ENCODE measurements at regions not wholly inside any gene's neighbourhood (a gene's known extent, or its start where the extent isn't known, plus 50 kb on each side); places are given as distances from the start of the nearest gene placed in this dataset.

DNA sequence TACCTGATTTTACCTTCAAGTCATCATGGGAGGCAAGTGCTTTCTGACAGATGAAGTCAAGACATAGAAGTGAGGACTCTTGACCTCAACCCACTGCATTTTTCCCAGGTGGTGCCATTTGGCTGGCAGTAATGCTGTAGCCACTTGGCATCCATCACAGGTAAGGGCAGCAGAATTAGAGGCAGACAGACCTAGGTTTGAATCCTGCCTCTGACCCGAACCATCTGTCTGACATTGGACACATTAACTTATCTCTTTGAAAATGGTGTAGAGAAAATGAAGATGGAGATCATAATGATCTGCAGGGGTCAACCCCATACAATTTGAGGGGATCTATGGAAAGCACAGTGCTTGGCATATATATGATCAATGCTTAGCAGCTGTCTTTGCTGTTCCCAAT is 505.5 kb downstream of the NPIPA7 start (continued):
- TF ChIP-seq STAT6 (CRISPR knock-in tag; conservative IDR thresholded peaks at IDR 0.05; ENCODE audit: low read depth) (no peak), ARID4B (CRISPR knock-in tag; IDR thresholded peaks at IDR 0.05; ENCODE audit: borderline replicate concordance) (no peak), RORB (CRISPR knock-in tag; IDR thresholded peaks at IDR 0.05) (no peak), ZNF396 (CRISPR knock-in tag; IDR thresholded peaks at IDR 0.05; ENCODE audit: borderline replicate concordance) (no peak), ZNF281 (CRISPR knock-in tag; IDR thresholded peaks at IDR 0.05) (no peak), NFATC4 (CRISPR knock-in tag; IDR thresholded peaks at IDR 0.05) (no peak), GABPB1 (CRISPR knock-in tag; IDR thresholded peaks at IDR 0.05) (no peak), NR1H2 (CRISPR knock-in tag; IDR thresholded peaks at IDR 0.05) (no peak), ETV6 (CRISPR knock-in tag; IDR thresholded peaks at IDR 0.05) (no peak)
- TF ChIP-seq, protein P1, sequence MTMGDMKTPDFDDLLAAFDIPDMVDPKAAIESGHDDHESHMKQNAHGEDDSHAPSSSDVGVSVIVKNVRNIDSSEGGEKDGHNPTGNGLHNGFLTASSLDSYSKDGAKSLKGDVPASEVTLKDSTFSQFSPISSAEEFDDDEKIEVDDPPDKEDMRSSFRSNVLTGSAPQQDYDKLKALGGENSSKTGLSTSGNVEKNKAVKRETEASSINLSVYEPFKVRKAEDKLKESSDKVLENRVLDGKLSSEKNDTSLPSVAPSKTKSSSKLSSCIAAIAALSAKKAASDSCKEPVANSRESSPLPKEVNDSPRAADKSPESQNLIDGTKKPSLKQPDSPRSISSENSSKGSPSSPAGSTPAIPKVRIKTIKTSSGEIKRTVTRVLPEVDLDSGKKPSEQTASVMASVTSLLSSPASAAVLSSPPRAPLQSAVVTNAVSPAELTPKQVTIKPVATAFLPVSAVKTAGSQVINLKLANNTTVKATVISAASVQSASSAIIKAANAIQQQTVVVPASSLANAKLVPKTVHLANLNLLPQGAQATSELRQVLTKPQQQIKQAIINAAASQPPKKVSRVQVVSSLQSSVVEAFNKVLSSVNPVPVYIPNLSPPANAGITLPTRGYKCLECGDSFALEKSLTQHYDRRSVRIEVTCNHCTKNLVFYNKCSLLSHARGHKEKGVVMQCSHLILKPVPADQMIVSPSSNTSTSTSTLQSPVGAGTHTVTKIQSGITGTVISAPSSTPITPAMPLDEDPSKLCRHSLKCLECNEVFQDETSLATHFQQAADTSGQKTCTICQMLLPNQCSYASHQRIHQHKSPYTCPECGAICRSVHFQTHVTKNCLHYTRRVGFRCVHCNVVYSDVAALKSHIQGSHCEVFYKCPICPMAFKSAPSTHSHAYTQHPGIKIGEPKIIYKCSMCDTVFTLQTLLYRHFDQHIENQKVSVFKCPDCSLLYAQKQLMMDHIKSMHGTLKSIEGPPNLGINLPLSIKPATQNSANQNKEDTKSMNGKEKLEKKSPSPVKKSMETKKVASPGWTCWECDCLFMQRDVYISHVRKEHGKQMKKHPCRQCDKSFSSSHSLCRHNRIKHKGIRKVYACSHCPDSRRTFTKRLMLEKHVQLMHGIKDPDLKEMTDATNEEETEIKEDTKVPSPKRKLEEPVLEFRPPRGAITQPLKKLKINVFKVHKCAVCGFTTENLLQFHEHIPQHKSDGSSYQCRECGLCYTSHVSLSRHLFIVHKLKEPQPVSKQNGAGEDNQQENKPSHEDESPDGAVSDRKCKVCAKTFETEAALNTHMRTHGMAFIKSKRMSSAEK (CRISPR knock-in tag; IDR thresholded peaks at IDR 0.05; ENCODE audit: borderline replicate concordance) = no peak

DNA sequence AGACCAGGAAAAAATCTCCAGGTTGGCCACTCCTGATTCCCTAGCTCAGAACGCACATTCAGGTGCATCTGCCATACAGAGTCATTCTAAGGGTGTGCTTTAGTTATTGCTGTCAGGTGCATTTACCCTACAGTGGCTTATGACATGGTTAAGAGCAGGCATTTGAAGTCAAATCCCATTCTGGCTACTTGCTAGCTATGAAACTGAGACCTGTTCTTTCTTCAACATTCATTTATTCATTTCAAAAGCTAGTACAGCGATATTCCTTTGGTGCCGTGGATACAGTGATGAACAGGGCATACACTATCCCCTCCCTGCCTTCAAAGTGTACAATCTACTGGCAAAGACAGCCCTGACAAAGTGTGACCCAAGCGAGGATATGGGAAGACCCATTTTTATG is 508.3 kb downstream of the NPIPA7 start:
- H3K27ac Mint-ChIP-seq = no peak overlapping the region
- H3K9me3 Mint-ChIP-seq = peaks cover 8% of the 10 kb centered on the region
- POLR2A ChIA-PET = no interaction called here
- ATAC-seq (no peak), DNase-seq (ENCODE audit: low spot score) (no peak)
- H3K27me3 Mint-ChIP-seq (ENCODE audit: low read depth) = no peaks in the 10 kb centered on the region
- H3K4me3 Mint-ChIP-seq = no peak overlapping the region
- CTCF ChIA-PET = no interaction called here
- no peaks in the 10 kb centered on the region for H3K4me1 Mint-ChIP-seq
- H3K36me3 Mint-ChIP-seq = no peaks in the 10 kb centered on the region
- TF ChIP-seq ZNF281 (CRISPR knock-in tag; IDR thresholded peaks at IDR 0.05) (no peak), AR (CRISPR knock-in tag; IDR thresholded peaks at IDR 0.05) (no peak), GRHL2 (CRISPR knock-in tag; IDR thresholded peaks at IDR 0.05; ENCODE audit: insufficient replicate concordance, severe bottlenecking) (no peak), ZNF263 (CRISPR knock-in tag; IDR thresholded peaks at IDR 0.05; ENCODE audit: low read depth) (no peak), JUN (CRISPR knock-in tag; IDR thresholded peaks at IDR 0.05) (no peak)
- TF ChIP-seq, protein P2, sequence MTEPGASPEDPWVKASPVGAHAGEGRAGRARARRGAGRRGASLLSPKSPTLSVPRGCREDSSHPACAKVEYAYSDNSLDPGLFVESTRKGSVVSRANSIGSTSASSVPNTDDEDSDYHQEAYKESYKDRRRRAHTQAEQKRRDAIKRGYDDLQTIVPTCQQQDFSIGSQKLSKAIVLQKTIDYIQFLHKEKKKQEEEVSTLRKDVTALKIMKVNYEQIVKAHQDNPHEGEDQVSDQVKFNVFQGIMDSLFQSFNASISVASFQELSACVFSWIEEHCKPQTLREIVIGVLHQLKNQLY (CRISPR knock-in tag; IDR thresholded peaks at IDR 0.05) = no peak

Data from WTC11 (cell line).